ENCODE measurements at regions not wholly inside any gene's neighbourhood (a gene's known extent, or its start where the extent isn't known, plus 50 kb on each side); places are given as distances from the start of the nearest gene placed in this dataset.

DNA sequence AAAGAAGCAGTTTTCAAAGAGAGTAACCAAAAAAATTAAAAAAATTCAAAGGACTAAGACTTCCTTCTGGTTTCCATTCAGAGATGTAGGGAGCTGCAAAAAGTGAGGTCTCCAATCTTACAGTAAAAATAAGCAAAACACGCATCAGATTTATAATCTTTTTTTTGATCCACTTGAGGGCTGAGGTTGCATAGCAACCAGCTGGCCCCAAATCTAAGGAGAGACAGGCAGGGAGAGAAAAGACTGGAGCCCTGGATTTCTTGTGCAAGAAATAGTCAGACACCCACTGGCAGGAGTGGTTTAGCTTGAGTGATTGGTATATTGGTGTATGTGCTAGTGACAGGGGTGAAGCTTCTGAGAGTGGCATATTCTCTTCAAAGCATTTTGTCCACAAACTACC is 135.9 kb upstream of the FUT9 start:
- TF ChIP-seq POLR2A (IDR thresholded peaks at IDR 0.05; ENCODE audit: low read depth) (no peak), EP300 (IDR thresholded peaks at IDR 0.05) (no peak)
